ENCODE measurements at regions not wholly inside any gene's neighbourhood (a gene's known extent, or its start where the extent isn't known, plus 50 kb on each side); places are given as distances from the start of the nearest gene placed in this dataset.

DNA sequence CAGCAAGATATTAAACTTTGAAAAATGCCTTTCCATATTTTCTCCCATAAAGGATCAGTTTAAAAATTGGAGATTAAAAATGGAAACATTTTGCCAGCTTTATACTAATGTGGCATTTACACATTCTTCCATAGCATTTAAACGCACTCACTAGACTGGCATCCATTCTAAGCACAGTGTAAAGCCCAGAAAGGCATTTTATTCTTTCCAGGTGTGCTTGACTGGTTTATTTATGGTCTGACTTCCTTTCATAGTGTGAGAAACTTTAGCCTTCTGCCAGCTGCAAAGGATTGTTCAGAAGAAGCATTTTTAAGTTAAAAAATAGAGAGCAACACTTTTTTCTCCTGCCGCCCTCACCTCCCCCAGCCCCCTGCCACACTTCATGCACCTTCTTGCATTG lies 271.7 kb upstream of the PSMD7 start:
- Histone ChIP-seq H3K9me3 (ENCODE audit: low read depth, low read length) (no peaks in the 10 kb centered on the region), H2AFZ (ENCODE audit: low read length) (no peak overlapping the region), H3K36me3 (ENCODE audit: insufficient read depth, low read length) (no peaks in the 10 kb centered on the region), H3K4me1 (ENCODE audit: insufficient read depth, low read length) (no peaks in the 10 kb centered on the region), H3K4me3 (ENCODE audit: insufficient read depth, low read length) (no peak overlapping the region), H3K27me3 (ENCODE audit: insufficient read depth, low read length) (no peaks in the 10 kb centered on the region), H3K27ac (ENCODE audit: low read depth, low read length) (no peak overlapping the region), H4K20me1 (ENCODE audit: insufficient read depth, low read length) (no peaks in the 10 kb centered on the region), H3K4me2 (ENCODE audit: insufficient read depth, low read length) (no peak overlapping the region), H3K79me2 (ENCODE audit: insufficient read depth, low read length) (no peaks in the 10 kb centered on the region)
- TF ChIP-seq, protein P1, sequence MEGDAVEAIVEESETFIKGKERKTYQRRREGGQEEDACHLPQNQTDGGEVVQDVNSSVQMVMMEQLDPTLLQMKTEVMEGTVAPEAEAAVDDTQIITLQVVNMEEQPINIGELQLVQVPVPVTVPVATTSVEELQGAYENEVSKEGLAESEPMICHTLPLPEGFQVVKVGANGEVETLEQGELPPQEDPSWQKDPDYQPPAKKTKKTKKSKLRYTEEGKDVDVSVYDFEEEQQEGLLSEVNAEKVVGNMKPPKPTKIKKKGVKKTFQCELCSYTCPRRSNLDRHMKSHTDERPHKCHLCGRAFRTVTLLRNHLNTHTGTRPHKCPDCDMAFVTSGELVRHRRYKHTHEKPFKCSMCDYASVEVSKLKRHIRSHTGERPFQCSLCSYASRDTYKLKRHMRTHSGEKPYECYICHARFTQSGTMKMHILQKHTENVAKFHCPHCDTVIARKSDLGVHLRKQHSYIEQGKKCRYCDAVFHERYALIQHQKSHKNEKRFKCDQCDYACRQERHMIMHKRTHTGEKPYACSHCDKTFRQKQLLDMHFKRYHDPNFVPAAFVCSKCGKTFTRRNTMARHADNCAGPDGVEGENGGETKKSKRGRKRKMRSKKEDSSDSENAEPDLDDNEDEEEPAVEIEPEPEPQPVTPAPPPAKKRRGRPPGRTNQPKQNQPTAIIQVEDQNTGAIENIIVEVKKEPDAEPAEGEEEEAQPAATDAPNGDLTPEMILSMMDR (IDR thresholded peaks at IDR 0.05; ENCODE audit: extremely low read depth, low read depth, low read length): no peak
- DNase-seq (ENCODE audit: insufficient read length, low spot score, missing footprints): no peak

DNA sequence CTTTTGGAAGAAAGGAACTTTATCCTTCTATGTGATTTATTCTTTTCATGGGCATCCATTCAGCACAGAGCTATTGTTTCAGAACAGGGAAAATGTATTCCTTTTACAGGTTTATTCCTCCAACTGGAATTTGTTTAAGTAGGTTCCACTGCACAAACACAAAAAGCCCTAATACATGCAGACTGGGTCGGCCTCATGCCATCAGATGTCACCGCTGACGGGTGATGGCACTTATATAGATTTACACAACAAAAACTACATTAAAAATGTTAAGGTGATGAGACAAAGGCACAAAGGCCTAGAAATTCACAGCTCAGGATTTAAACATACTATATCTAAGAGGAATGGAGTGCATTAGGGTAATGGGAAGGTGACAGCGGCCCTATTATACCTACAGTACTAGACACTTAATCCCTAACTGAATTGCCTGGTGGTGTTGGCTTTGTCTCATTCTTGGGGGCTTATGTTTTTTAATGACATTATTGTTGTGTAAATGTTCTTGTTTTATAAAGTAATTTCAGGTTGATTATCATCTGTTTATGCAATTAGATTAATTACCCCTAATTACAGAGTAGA lies 276.4 kb upstream of the PSMD7 start:
- H3K79me2 ChIP-seq (ENCODE audit: insufficient read depth, low read length): no peaks in the 10 kb centered on the region
- H3K9me3 ChIP-seq (ENCODE audit: low read depth, low read length): no peaks in the 10 kb centered on the region
- TF ChIP-seq, protein P1 (IDR thresholded peaks at IDR 0.05; ENCODE audit: extremely low read depth, low read depth, low read length): no peak
- H3K27ac ChIP-seq (ENCODE audit: low read depth, low read length): no peak overlapping the region
- H3K4me3 ChIP-seq (ENCODE audit: insufficient read depth, low read length): no peak overlapping the region
- no peak overlapping the region for H2AFZ ChIP-seq (ENCODE audit: low read length)
- H4K20me1 ChIP-seq (ENCODE audit: insufficient read depth, low read length): no peaks in the 10 kb centered on the region
- no peaks in the 10 kb centered on the region for H3K36me3 ChIP-seq (ENCODE audit: insufficient read depth, low read length)
- DNase-seq (ENCODE audit: insufficient read length, low spot score, missing footprints): no peak
- no peak overlapping the region for H3K4me2 ChIP-seq (ENCODE audit: insufficient read depth, low read length)
- H3K27me3 ChIP-seq (ENCODE audit: insufficient read depth, low read length): no peaks in the 10 kb centered on the region
- no peaks in the 10 kb centered on the region for H3K4me1 ChIP-seq (ENCODE audit: insufficient read depth, low read length)

DNA sequence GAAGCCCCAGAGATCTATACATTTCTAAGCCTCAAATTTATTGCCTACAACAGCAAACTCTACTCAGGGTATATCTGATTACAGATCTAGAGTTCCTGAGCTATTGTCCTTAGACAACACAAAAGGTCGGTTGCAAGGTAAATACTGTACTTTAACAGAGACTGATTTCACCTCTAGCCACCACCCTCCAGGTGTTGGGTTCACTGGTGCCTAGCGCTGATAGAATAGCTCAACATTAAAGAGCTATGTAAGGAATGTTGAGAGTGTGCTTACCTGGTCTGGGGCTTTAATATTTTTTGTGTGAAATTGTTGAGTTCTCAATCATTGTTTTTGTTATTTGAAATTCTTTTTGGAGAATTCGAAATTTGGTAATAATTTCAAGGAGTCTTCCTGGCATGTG lies 277.0 kb upstream of the PSMD7 start:
- Histone ChIP-seq H3K4me3 (ENCODE audit: insufficient read depth, low read length) (no peak overlapping the region), H3K27me3 (ENCODE audit: insufficient read depth, low read length) (no peaks in the 10 kb centered on the region), H3K4me2 (ENCODE audit: insufficient read depth, low read length) (no peak overlapping the region), H3K9me3 (ENCODE audit: low read depth, low read length) (no peaks in the 10 kb centered on the region), H3K4me1 (ENCODE audit: insufficient read depth, low read length) (no peaks in the 10 kb centered on the region), H4K20me1 (ENCODE audit: insufficient read depth, low read length) (no peaks in the 10 kb centered on the region), H3K27ac (ENCODE audit: low read depth, low read length) (no peak overlapping the region), H2AFZ (ENCODE audit: low read length) (no peak overlapping the region), H3K79me2 (ENCODE audit: insufficient read depth, low read length) (no peaks in the 10 kb centered on the region), H3K36me3 (ENCODE audit: insufficient read depth, low read length) (no peaks in the 10 kb centered on the region)
- TF ChIP-seq, protein P1 (IDR thresholded peaks at IDR 0.05; ENCODE audit: extremely low read depth, low read depth, low read length): no peak
- no peak for DNase-seq (ENCODE audit: insufficient read length, low spot score, missing footprints)

DNA sequence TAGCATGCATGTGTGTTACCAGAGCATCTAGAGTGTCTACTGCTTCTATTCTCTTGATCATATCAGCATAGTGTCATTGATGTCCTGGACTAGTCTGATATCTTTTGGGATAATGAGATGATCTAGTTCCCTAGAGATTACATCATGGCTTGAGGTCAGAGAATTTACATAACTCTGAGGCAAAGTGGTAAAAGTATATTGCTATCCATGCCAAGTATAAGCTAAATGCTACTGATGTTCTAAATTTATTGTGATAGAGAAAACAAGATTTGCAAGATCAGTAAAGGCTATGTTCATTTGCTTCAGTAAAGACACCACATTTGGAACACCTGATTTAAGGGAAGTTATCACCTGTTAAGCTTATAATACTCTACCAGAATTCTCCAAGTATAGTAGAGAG lies 280.7 kb upstream of the PSMD7 start:
- no peak overlapping the region for H3K4me2 ChIP-seq (ENCODE audit: insufficient read depth, low read length)
- no peak for DNase-seq (ENCODE audit: insufficient read length, low spot score, missing footprints)
- TF ChIP-seq, protein P1 (IDR thresholded peaks at IDR 0.05; ENCODE audit: extremely low read depth, low read depth, low read length): no peak
- H3K4me3 ChIP-seq (ENCODE audit: insufficient read depth, low read length): no peak overlapping the region
- no peaks in the 10 kb centered on the region for H3K79me2 ChIP-seq (ENCODE audit: insufficient read depth, low read length)
- no peaks in the 10 kb centered on the region for H3K27me3 ChIP-seq (ENCODE audit: insufficient read depth, low read length)
- H3K36me3 ChIP-seq (ENCODE audit: insufficient read depth, low read length): no peaks in the 10 kb centered on the region
- H4K20me1 ChIP-seq (ENCODE audit: insufficient read depth, low read length): no peaks in the 10 kb centered on the region
- H2AFZ ChIP-seq (ENCODE audit: low read length): no peak overlapping the region
- H3K9me3 ChIP-seq (ENCODE audit: low read depth, low read length): no peaks in the 10 kb centered on the region
- no peak overlapping the region for H3K27ac ChIP-seq (ENCODE audit: low read depth, low read length)
- H3K4me1 ChIP-seq (ENCODE audit: insufficient read depth, low read length): no peaks in the 10 kb centered on the region
